K562 (cell line): ENCODE measurements at regions not wholly inside any gene's neighbourhood (a gene's known extent, or its start where the extent isn't known, plus 50 kb on each side); places are given as distances from the start of the nearest gene placed in this dataset.

Experiments used
- ATAC-seq: fragments of 200-7000 bp; cut with Tn5 transposase; 3 replicates; pipeline ENCODE4 v1.9.1; 2020; ENCODE audit warnings: moderate library complexity
- BruUV-seq: library from RNA; stranded (reverse); fragments of 400-500 nt; replicated peaks from 2 replicates; lab custom pipeline; 2021; lab: Mats Ljungman, UMichigan
- CTCF ChIA-PET: fragments of 300-600 bp; formaldehyde crosslinking; extraction: SDS; loops from one replicate; lab custom pipeline; 2021; ENCODE audit warnings: low intra/inter-chr PET ratio; lab: Yijun Ruan, JAX
- POLR2A ChIA-PET: fragments of 300-600, 350-650 bp; sonication (Branson Sonifier 250); formaldehyde crosslinking; extraction: SDS; loops from one replicate; lab custom pipeline; 2021; ENCODE audit warnings: antibody characterized with exemption, inconsistent platforms; lab: Yijun Ruan, JAX
- DNase-seq, 4 experiments: peaks; one replicate each; pipeline versions ENCODE4 v3.0.0 to v3.0.0-alpha.2; 2011 to 2018; ENCODE audit warnings: low spot score in 3 of 4, mixed read lengths in 3 of 4; ENCODE audit errors: extremely low read depth in 1 of 4
- FAIRE-seq: peaks from 2 replicates; lab custom pipeline; 2011; peaks lifted over from hg19 to GRCh38; lab: Jason Lieb, UNC
- H2AFZ ChIP-seq: 2 replicates; pipeline ENCODE4 v1.6.0; 2011; ENCODE audit warnings: low read depth, low read length, control low read depth, inconsistent platforms
- H3K27ac ChIP-seq: fragments of 200-600 bp; 3 replicates; pipeline ENCODE4 v1.8.0; 2011; ENCODE audit warnings: low read depth, mild to moderate bottlenecking, control low read depth, inconsistent platforms, low read length, moderate library complexity, mixed read lengths; ENCODE audit errors: extremely low read depth
- H3K27me3 ChIP-seq, 2 experiments: fragments of 300-600 bp in 1 of 2; 2 replicates in 1 of 2; 3 replicates in 1 of 2; pipeline versions ENCODE4 v1.6.0 to v1.8.0; 2011; ENCODE audit warnings: inconsistent platforms in 2 of 2, low read length in 2 of 2, mild to moderate bottlenecking in 1 of 2, mixed read lengths in 1 of 2, moderate library complexity in 1 of 2; ENCODE audit not compliant: control insufficient read depth in 2 of 2, insufficient read depth in 2 of 2
- H3K36me3 ChIP-seq: fragments of 300-600 bp; 3 replicates; pipeline ENCODE4 v1.8.0; 2011; ENCODE audit warnings: mild to moderate bottlenecking, low read length, inconsistent platforms; ENCODE audit not compliant: control insufficient read depth, insufficient read depth
- H3K4me1 ChIP-seq, 2 experiments: fragments of 200-600 bp in 1 of 2; replicated peaks in 1 of 2; 2 replicates in 1 of 2; 3 replicates in 1 of 2; pipeline versions ENCODE4 v1.5.1 to v1.8.0; 2011; ENCODE audit warnings: inconsistent platforms in 2 of 2, low read length in 2 of 2, mild to moderate bottlenecking in 1 of 2, mixed read lengths in 1 of 2, moderate library complexity in 1 of 2; ENCODE audit not compliant: control insufficient read depth in 2 of 2, insufficient read depth in 2 of 2
- H3K4me2 ChIP-seq: 2 replicates; pipeline ENCODE4 v1.6.1; 2011; ENCODE audit warnings: low read length, control low read depth, inconsistent platforms, mixed read lengths; ENCODE audit not compliant: insufficient read depth
- H3K4me3 ChIP-seq: fragments of 200-600 bp; sonication (generic), shearing (Covaris generic); 2 replicates; pipeline ENCODE4 v1.5.1; 2016; ENCODE audit warnings: control low read depth, inconsistent platforms
- H3K79me2 ChIP-seq: fragments of 200-600 bp; 3 replicates; pipeline ENCODE4 v1.8.0; 2011; ENCODE audit warnings: low read length, inconsistent platforms; ENCODE audit not compliant: control insufficient read depth, insufficient read depth
- H3K9ac ChIP-seq, 2 experiments: 2 replicates each; pipeline versions ENCODE4 v1.6.0 to v1.6.1; 2011; ENCODE audit warnings: low read depth in 2 of 2, low read length in 2 of 2, control low read depth in 1 of 2, inconsistent platforms in 1 of 2, mild to moderate bottlenecking in 1 of 2, mixed read lengths in 1 of 2; ENCODE audit not compliant: insufficient read depth in 1 of 2
- H3K9me1 ChIP-seq: one replicate; pipeline ENCODE4 v1.6.0; 2011; ENCODE audit warnings: inconsistent platforms, mild to moderate bottlenecking, low read length, moderate library complexity; ENCODE audit not compliant: control insufficient read depth, insufficient read depth
- H3K9me3 ChIP-seq: replicated peaks from 2 replicates; pipeline ENCODE4 v1.5.1; 2011; ENCODE audit warnings: low read depth, low read length, inconsistent platforms; ENCODE audit not compliant: control insufficient read depth, insufficient read depth
- H4K20me1 ChIP-seq: replicated peaks from 2 replicates; pipeline ENCODE4 v1.6.1; 2011; ENCODE audit warnings: low read length, inconsistent platforms, mixed read lengths; ENCODE audit not compliant: control insufficient read depth, insufficient read depth
- BRCA1 ChIP-seq, 2 experiments: fragments of 450-650 bp in 1 of 2; sonication (generic) in 1 of 2; formaldehyde crosslinking in 1 of 2; IDR thresholded peaks; 2 replicates each; pipeline versions ENCODE4 v1.5.0 to v1.6.1; 2017 to 2020; ENCODE audit warnings: mild to moderate bottlenecking in 1 of 2, missing genetic modification reagents in 1 of 2
- ELF4 ChIP-seq: fragments of 450-650 bp; formaldehyde crosslinking; IDR thresholded peaks from 2 replicates; pipeline ENCODE4 v1.4.0; 2022; ENCODE audit warnings: missing genetic modification characterization
- HCFC1 ChIP-seq: IDR thresholded peaks from 2 replicates; pipeline ENCODE4 v1.6.1; 2012; ENCODE audit warnings: low read depth, low read length, improper control_type of control experiment
- HEY1 ChIP-seq: fragments of 250-450 bp; sonication (Bioruptor Pico); IDR thresholded peaks from 2 replicates; pipeline ENCODE4 v1.5.0; 2020; ENCODE audit warnings: mild to moderate bottlenecking, moderate library complexity, borderline replicate concordance
- HNRNPL ChIP-seq: fragments of 200-400 bp; formaldehyde crosslinking; IDR thresholded peaks from 2 replicates; pipeline ENCODE4 v1.6.1; 2017; ENCODE audit warnings: low read depth, mild to moderate bottlenecking, low read length
- KDM1A ChIP-seq, 2 experiments: fragments of 450-650 bp; IDR thresholded peaks; 2 replicates each; pipeline ENCODE4 v1.6.1; 2016; ENCODE audit warnings: mild to moderate bottlenecking in 2 of 2
- MAZ ChIP-seq, 2 experiments: fragments of 450-650 bp in 1 of 2; sonication (generic) in 1 of 2; formaldehyde crosslinking; IDR thresholded peaks in 1 of 2; conservative IDR thresholded peaks in 1 of 2; 2 replicates each; pipeline versions ENCODE4 v1.4.0 to v1.5.0; 2020; ENCODE audit warnings: mild to moderate bottlenecking in 1 of 2, missing genetic modification reagents in 1 of 2
- MCM7 ChIP-seq, 2 experiments: fragments of 450-650 bp; IDR thresholded peaks; 2 replicates each; pipeline ENCODE4 v1.6.1; 2016 to 2018
- NFYB ChIP-seq: IDR thresholded peaks from 2 replicates; pipeline ENCODE4 v1.6.1; 2011; ENCODE audit warnings: mild to moderate bottlenecking, moderate library complexity; ENCODE audit not compliant: insufficient read length; ENCODE audit errors: extremely low read depth
- TCF7 ChIP-seq: sonication (generic); IDR thresholded peaks from 2 replicates; pipeline ENCODE4 v1.6.1; 2016; ENCODE audit warnings: antibody characterized with exemption, borderline replicate concordance
- ZNF217 ChIP-seq: sonication (generic); formaldehyde crosslinking; IDR thresholded peaks from 2 replicates; pipeline ENCODE4 v1.8.0; 2022; ENCODE audit warnings: mild to moderate bottlenecking, missing genetic modification reagents
- ZNF239 ChIP-seq: fragments of 250-450 bp; sonication (Bioruptor Pico); IDR thresholded peaks from 2 replicates; pipeline ENCODE4 v1.4.0; 2020; ENCODE audit warnings: mild to moderate bottlenecking
- ZNF282 ChIP-seq: sonication (generic); formaldehyde crosslinking; IDR thresholded peaks from 2 replicates; pipeline ENCODE4 v1.8.1; 2023; ENCODE audit warnings: missing genetic modification reagents
- ZNF436 ChIP-seq: fragments of 250-450, 450-650 bp; sonication (Bioruptor Pico); formaldehyde crosslinking; IDR thresholded peaks from 2 replicates; pipeline ENCODE4 v1.7.0; 2020; ENCODE audit warnings: mild to moderate bottlenecking
- ZNF507 ChIP-seq: conservative IDR thresholded peaks from 2 replicates; pipeline ENCODE4 v1.6.1; 2017; ENCODE audit warnings: missing genetic modification characterization, missing compliant biosample characterization
- ZSCAN29 ChIP-seq: fragments of 450-650 bp; IDR thresholded peaks from 2 replicates; pipeline ENCODE4 v1.6.1; 2017
- ZZZ3 ChIP-seq: fragments of 450-650 bp; IDR thresholded peaks from 2 replicates; pipeline ENCODE4 v1.6.1; 2016; ENCODE audit warnings: antibody characterized with exemption, mild to moderate bottlenecking, moderate library complexity
- WGBS: fragments of 100-300 bp; shearing (Covaris generic); methylation state at CpG from one replicate; pipeline ENCODE4 v1.1.6; 2016; ENCODE audit warnings: low coverage, mixed read lengths; ENCODE audit not compliant: insufficient coverage; ENCODE audit errors: missing lambda C conversion rate; 5-methylcytosine and 5-hydroxymethylcytosine counted together
- in situ Hi-C: fragments of 300-500 bp; cut with MboI; formaldehyde crosslinking; loops from 4 replicates; pipeline ENCODE4 v1.15.0; 2018; ENCODE audit warnings: inconsistent platforms, mixed read lengths
- intact Hi-C: fragments of 100-400 bp; cut with micrococcal nuclease; formaldehyde crosslinking; loops from 2 replicates; pipeline ENCODE4 v1.14.2; 2022
- TF ChIP-seq, protein P1 (sequence below): IDR thresholded peaks from 2 replicates; pipeline ENCODE4 v1.6.1; 2014; ENCODE audit warnings: antibody characterized with exemption

GRCh38 chr3:148078658-148079057 is 619.0 kb upstream of the AGTR1 start (continued):
- no peak for TF ChIP-seq ZNF217
- no peak for TF ChIP-seq HCFC1
- TF ChIP-seq ZNF507: no peak
- TF ChIP-seq, protein P1, sequence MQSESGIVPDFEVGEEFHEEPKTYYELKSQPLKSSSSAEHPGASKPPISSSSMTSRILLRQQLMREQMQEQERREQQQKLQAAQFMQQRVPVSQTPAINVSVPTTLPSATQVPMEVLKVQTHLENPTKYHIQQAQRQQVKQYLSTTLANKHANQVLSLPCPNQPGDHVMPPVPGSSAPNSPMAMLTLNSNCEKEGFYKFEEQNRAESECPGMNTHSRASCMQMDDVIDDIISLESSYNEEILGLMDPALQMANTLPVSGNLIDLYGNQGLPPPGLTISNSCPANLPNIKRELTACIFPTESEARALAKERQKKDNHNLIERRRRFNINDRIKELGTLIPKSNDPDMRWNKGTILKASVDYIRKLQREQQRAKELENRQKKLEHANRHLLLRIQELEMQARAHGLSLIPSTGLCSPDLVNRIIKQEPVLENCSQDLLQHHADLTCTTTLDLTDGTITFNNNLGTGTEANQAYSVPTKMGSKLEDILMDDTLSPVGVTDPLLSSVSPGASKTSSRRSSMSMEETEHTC: no peak
- no peak for TF ChIP-seq MAZ (CRISPR knock-in tag; conservative IDR thresholded peaks at IDR 0.05 in 1 of 2, IDR thresholded peaks at IDR 0.05 in 1 of 2)
- TF ChIP-seq ELF4 (CRISPR knock-in tag): no peak
- no peak for TF ChIP-seq ZSCAN29
- no peak for TF ChIP-seq MCM7 (IDR thresholded peaks at IDR 0.05)
- TF ChIP-seq, all 486 proteins: peak for 0

- TF ChIP-seq BRCA1 (IDR thresholded peaks at IDR 0.05): no peak
- TF ChIP-seq BRCA1 (CRISPR knock-in tag; IDR thresholded peaks at IDR 0.05): no peak
- no peak for TF ChIP-seq HNRNPL
- no peak for TF ChIP-seq MCM7 (IDR thresholded peaks at IDR 0.05)
- no peak for TF ChIP-seq TCF7
- no peak for TF ChIP-seq ZZZ3
- no peak for TF ChIP-seq ZNF239 (CRISPR knock-in tag)
- TF ChIP-seq ZNF217: no peak
- no peak for TF ChIP-seq ZNF436
- TF ChIP-seq ZNF282 (CRISPR knock-in tag): no peak
- TF ChIP-seq KDM1A (IDR thresholded peaks at IDR 0.05): no peak
- TF ChIP-seq NFYB: no peak
- no peak for TF ChIP-seq HEY1 (CRISPR knock-in tag)
- 0% methylated on average over 6 of the region's 6 CpGs for WGBS
- FAIRE-seq (no peak), ATAC-seq (no peak), DNase-seq (no peak)
- Histone ChIP-seq H3K27ac (no peak overlapping the region), H3K27me3 (no peaks in the 10 kb centered on the region), H3K79me2 (no peaks in the 10 kb centered on the region), H4K20me1 (no peaks in the 10 kb centered on the region), H3K4me1 (no peaks in the 10 kb centered on the region), H3K9me1 (no peaks in the 10 kb centered on the region), H3K36me3 (no peaks in the 10 kb centered on the region), H3K9me3 (0 out of 2 replicates have a peak, but pooled peaks cover 2% of the 10 kb centered on the region), H3K4me2 (no peak overlapping the region), H2AFZ (no peak overlapping the region), H3K9ac (no peak overlapping the region), H3K4me3 (no peak overlapping the region)
- in situ Hi-C loops: no loop called here
- no TSS peak for BruUV-seq
- CTCF ChIA-PET: no interaction called here
- POLR2A ChIA-PET: no interaction called here
- intact Hi-C loops: no loop called here
Observed at GRCh38 chr3:148079370-148079769, 618.3 kb upstream of the AGTR1 start.
